Keratinocyte (primary cell): ENCODE measurements at regions not wholly inside any gene's neighbourhood (a gene's known extent, or its start where the extent isn't known, plus 50 kb on each side); places are given as distances from the start of the nearest gene placed in this dataset.

Experiments used
- EZH2 ChIP-seq: IDR thresholded peaks from one replicate; pipeline ENCODE4 v1.6.1; 2012; ENCODE audit warnings: inconsistent platforms, mild to moderate bottlenecking, low read length, moderate library complexity
- TF ChIP-seq, protein P1 (sequence below), 3 experiments: IDR thresholded peaks in 1 of 3; conservative IDR thresholded peaks in 1 of 3; optimal IDR thresholded peaks in 1 of 3; 2 replicates in 2 of 3; 3 replicates in 1 of 3; pipeline versions ENCODE3 to v1.5.1; 2011; ENCODE audit warnings: low read length in 3 of 3, mild to moderate bottlenecking in 3 of 3, moderate library complexity in 2 of 3, control low read depth in 1 of 3, inconsistent platforms in 1 of 3; ENCODE audit not compliant: insufficient read depth in 2 of 3; ENCODE audit errors: extremely low read depth in 1 of 3

DNA sequence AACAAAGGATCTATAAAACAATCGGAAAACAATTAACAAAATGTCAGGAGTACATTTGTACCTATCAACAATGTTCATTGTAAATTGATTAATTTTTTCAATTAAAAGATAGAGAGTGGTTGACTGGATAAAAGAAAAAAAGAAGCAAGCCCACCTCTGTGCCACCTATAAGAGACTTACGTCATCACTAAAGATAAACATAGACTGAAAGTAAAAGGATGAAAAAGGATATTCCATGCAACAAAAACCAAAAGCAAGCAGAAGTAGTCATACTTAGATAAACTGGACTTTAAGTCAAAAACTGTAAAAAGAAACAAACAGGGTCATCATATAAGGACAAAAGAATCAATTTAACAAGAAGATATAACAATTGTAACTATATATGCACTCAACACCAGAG is 197.4 kb downstream of the RASEF start:
- TF ChIP-seq, protein P1, sequence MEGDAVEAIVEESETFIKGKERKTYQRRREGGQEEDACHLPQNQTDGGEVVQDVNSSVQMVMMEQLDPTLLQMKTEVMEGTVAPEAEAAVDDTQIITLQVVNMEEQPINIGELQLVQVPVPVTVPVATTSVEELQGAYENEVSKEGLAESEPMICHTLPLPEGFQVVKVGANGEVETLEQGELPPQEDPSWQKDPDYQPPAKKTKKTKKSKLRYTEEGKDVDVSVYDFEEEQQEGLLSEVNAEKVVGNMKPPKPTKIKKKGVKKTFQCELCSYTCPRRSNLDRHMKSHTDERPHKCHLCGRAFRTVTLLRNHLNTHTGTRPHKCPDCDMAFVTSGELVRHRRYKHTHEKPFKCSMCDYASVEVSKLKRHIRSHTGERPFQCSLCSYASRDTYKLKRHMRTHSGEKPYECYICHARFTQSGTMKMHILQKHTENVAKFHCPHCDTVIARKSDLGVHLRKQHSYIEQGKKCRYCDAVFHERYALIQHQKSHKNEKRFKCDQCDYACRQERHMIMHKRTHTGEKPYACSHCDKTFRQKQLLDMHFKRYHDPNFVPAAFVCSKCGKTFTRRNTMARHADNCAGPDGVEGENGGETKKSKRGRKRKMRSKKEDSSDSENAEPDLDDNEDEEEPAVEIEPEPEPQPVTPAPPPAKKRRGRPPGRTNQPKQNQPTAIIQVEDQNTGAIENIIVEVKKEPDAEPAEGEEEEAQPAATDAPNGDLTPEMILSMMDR (optimal IDR thresholded peaks at IDR 0.05 in 1 of 3, IDR thresholded peaks at IDR 0.05 in 1 of 3, conservative IDR thresholded peaks at IDR 0.05 in 1 of 3; ENCODE audit: extremely low read depth in 1 of 3, insufficient read depth in 2 of 3, low read length in 3 of 3): no peak
- no peak for TF ChIP-seq EZH2
